ENCODE measurements at regions not wholly inside any gene's neighbourhood (a gene's known extent, or its start where the extent isn't known, plus 50 kb on each side); places are given as distances from the start of the nearest gene placed in this dataset.
A peak's percentile ranks its signal among the peaks of the same experiment; 100 is the strongest.

DNA sequence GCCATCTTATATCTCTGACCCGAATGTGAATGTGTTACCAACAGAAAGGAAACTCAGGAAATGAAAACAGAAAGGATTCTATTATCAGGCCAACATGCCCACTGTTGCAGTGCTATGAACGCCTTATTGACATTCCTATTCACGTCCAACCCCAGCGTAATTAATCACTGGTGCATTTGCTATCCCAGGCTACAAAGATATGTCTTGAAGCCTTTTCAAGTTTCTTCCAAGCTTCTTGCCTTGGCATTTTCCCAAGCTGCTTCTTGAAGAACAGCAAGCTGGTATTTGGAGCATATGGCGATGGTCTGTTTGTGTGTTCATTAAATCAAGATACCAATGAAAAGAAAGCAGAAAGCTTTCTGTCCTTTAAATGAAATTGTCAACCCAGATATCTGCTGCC, 579.2 kb upstream of the ZNF462 start:
- DNase-seq, result no peak
- no peak overlapping the region for H3K4me3 ChIP-seq

DNA sequence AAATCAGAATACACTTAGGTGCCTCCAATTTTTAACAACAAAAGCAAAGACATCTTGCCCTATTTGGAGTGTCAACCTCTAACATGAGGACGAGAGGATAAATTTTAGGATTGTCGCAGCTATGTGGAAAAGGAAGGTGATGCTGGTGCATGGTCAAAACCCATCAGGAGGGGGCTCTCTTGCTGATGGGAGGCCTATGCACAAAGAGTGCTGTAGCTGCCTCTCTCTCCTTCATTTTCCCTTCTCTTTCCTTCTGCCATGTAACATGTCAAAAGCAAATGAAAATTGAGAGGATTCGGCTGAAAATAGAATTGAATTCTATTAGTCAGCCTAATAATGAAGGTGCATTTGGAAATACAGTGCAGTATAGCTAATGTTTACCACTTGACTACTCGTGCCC, 578.7 kb upstream of the ZNF462 start:
- H3K36me3 ChIP-seq, result no peaks in the 10 kb centered on the region
- H3K9me3 ChIP-seq, result no peaks in the 10 kb centered on the region
- H3K27ac ChIP-seq, result no peak overlapping the region
- H3K4me3 ChIP-seq, result no peak overlapping the region
- no peak for DNase-seq
- no peak for ATAC-seq
- TF ChIP-seq, protein P1, sequence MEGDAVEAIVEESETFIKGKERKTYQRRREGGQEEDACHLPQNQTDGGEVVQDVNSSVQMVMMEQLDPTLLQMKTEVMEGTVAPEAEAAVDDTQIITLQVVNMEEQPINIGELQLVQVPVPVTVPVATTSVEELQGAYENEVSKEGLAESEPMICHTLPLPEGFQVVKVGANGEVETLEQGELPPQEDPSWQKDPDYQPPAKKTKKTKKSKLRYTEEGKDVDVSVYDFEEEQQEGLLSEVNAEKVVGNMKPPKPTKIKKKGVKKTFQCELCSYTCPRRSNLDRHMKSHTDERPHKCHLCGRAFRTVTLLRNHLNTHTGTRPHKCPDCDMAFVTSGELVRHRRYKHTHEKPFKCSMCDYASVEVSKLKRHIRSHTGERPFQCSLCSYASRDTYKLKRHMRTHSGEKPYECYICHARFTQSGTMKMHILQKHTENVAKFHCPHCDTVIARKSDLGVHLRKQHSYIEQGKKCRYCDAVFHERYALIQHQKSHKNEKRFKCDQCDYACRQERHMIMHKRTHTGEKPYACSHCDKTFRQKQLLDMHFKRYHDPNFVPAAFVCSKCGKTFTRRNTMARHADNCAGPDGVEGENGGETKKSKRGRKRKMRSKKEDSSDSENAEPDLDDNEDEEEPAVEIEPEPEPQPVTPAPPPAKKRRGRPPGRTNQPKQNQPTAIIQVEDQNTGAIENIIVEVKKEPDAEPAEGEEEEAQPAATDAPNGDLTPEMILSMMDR (IDR thresholded peaks at IDR 0.05), result no peak
- intact Hi-C loops (cut with DNase I), result no loop called here
- no peaks in the 10 kb centered on the region for H3K27me3 ChIP-seq (ENCODE audit: low read depth)
- no peaks in the 10 kb centered on the region for H3K4me1 ChIP-seq

More for the DNA sequence above, 579.2 kb upstream of the ZNF462 start:
- intact Hi-C loops (cut with DNase I), result no loop called here
- TF ChIP-seq, protein P1 (IDR thresholded peaks at IDR 0.05), result no peak
- H3K4me1 ChIP-seq, result no peaks in the 10 kb centered on the region
- ATAC-seq, result no peak
- H3K27me3 ChIP-seq (ENCODE audit: low read depth), result no peaks in the 10 kb centered on the region
- H3K27ac ChIP-seq, result no peak overlapping the region
- H3K36me3 ChIP-seq, result no peaks in the 10 kb centered on the region
- no peaks in the 10 kb centered on the region for H3K9me3 ChIP-seq

DNA sequence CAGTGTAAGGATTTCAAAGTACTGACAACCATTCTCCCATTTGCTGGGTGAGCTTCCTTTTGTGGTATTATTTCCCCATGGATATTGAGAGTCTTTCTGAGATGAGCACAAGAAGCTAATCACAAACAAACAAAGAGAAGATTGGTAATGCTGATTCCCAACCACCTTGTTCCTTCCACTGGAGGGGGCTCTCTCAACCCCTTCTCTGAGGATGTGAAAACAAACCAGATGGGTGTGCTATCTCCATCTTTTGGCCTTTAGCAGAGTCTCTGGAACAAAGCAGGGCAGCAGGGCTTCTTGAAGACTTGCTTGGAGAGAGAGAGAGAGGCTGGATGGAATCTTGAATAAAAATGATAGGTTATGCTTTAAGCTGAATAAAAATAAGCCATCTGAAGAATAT, 576.7 kb upstream of the ZNF462 start:
- no peak overlapping the region for H3K4me3 ChIP-seq
- intact Hi-C loops (cut with DNase I), result no loop called here
- no peak overlapping the region for H3K27ac ChIP-seq
- H3K27me3 ChIP-seq (ENCODE audit: low read depth), result no peaks in the 10 kb centered on the region
- no peak for DNase-seq
- no peak for ATAC-seq
- H3K36me3 ChIP-seq, result no peaks in the 10 kb centered on the region
- TF ChIP-seq, protein P1 (IDR thresholded peaks at IDR 0.05), result no peak
- H3K9me3 ChIP-seq, result no peaks in the 10 kb centered on the region
- H3K4me1 ChIP-seq, result no peaks in the 10 kb centered on the region

DNA sequence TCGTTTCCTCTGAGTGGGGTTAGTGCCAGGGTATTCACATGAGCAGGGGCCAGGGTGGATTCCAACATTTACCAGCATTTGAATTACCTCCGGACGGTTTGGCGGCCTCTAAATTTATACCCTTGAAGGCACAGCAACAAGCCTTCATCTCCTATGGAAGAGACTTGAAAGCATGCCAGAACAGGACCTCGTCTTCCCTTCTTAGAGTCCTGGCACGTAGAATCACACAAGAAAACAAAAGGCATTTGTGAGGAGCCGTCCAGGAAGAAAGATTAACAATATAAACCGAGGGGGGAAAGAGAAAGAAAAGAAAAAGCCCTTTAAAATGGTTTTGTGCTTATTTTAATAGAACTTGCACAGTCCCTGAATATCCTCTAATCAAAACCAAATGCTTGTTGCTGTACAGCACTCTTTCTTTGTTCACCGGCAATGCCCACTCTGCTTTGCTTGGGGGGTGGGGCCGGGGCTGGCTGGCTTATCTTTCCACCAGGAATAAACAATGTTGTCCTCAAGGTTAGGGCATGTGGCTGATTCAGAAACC, 575.8 kb upstream of the ZNF462 start:
- H3K9me3 ChIP-seq, result no peaks in the 10 kb centered on the region
- peak overlapping the region; percentile 24 for H3K4me3 ChIP-seq

DNA sequence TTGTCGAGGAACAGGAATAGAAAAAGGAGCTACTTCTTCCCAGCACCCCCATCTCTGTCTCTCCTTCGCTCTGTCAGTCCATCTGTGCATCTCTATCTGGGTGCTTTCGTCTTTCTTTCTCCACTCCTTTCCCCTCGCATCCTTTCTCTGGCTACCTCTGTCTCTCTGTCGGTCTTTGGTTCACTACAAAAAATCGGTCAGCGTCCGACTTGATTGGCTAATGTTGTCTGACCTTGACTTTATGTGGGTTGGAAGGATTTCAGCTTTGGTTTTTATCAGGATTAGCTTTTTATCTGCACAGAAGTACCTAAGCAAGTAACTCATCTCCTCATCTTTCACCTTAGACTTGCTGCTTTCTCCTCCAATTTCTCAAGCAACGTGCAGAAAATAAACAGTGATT, 575.2 kb upstream of the ZNF462 start:
- TF ChIP-seq, protein P1 (IDR thresholded peaks at IDR 0.05), result no peak
- ATAC-seq, result no peak
- intact Hi-C loops (cut with DNase I), result no loop called here

More for the DNA sequence above, 575.8 kb upstream of the ZNF462 start:
- no peaks in the 10 kb centered on the region for H3K36me3 ChIP-seq
- no peaks in the 10 kb centered on the region for H3K27me3 ChIP-seq (ENCODE audit: low read depth)
- DNase-seq (no peak), ATAC-seq (no peak)
- intact Hi-C loops (cut with DNase I), result no loop called here
- TF ChIP-seq, protein P1 (IDR thresholded peaks at IDR 0.05), result no peak
- H3K4me1 ChIP-seq, result no peaks in the 10 kb centered on the region
- H3K27ac ChIP-seq, result peak overlapping the region; percentile 49

More for the DNA sequence above, 575.2 kb upstream of the ZNF462 start:
- H3K4me1 ChIP-seq, result no peaks in the 10 kb centered on the region
- H3K27ac ChIP-seq, result no peak overlapping the region
- H3K4me3 ChIP-seq, result no peak overlapping the region
- H3K27me3 ChIP-seq (ENCODE audit: low read depth), result no peaks in the 10 kb centered on the region
- DNase-seq, result no peak
- no peaks in the 10 kb centered on the region for H3K9me3 ChIP-seq
- H3K36me3 ChIP-seq, result no peaks in the 10 kb centered on the region
